ENCODE measurements at regions not wholly inside any gene's neighbourhood (a gene's known extent, or its start where the extent isn't known, plus 50 kb on each side); places are given as distances from the start of the nearest gene placed in this dataset.
A peak's percentile ranks its signal among the peaks of the same experiment; 100 is the strongest.
"Not testable (repeated sequence)": the region's sequence is repeated elsewhere in the genome, so short reads cannot be mapped to it uniquely, and the experiment has no call there.

- no peak for FAIRE-seq
Observed at GRCh38 chr3:191074511-191074910, 124.5 kb upstream of the OSTN start.

GRCh38 chr3:191070762-191071403, 128.2 kb upstream of the OSTN start:
- FAIRE-seq = no peak

GRCh38 chr3:191070201-191070600, 128.8 kb upstream of the OSTN start:
- FAIRE-seq = no peak

GRCh38 chr3:191068946-191069813, 129.9 kb upstream of the OSTN start:
- no peak for FAIRE-seq

- no peak for FAIRE-seq
Observed at GRCh38 chr3:191066669-191067068, 132.4 kb upstream of the OSTN start.

- no peak for FAIRE-seq
Observed at GRCh38 chr3:191065181-191065805, 133.7 kb upstream of the OSTN start.

- peak; percentile 97 for FAIRE-seq
Observed at GRCh38 chr3:191051037-191051436, 148.0 kb upstream of the OSTN start.

GRCh38 chr3:191047930-191048329, 151.1 kb upstream of the OSTN start:
- FAIRE-seq = no peak

- FAIRE-seq = no peak
Observed at GRCh38 chr3:191030929-191031328, 168.1 kb upstream of the OSTN start.

- FAIRE-seq = no peak
Observed at GRCh38 chr3:191030491-191030890, 168.0 kb upstream of the GMNC start.

- FAIRE-seq = no peak
Observed at GRCh38 chr3:191026746-191027145, 164.3 kb upstream of the GMNC start.

GRCh38 chr3:191020730-191021396, 158.4 kb upstream of the GMNC start:
- no peak for FAIRE-seq

- FAIRE-seq = no peak
Observed at GRCh38 chr3:191019855-191020254, 157.4 kb upstream of the GMNC start.

- FAIRE-seq = not testable (repeated sequence)
Observed at GRCh38 chr3:191015960-191016359, 153.5 kb upstream of the GMNC start.

GRCh38 chr3:191008074-191008473, 145.6 kb upstream of the GMNC start:
- no peak for FAIRE-seq

- FAIRE-seq = no peak
Observed at GRCh38 chr3:191005790-191006189, 143.3 kb upstream of the GMNC start.

GRCh38 chr3:191003742-191004141, 141.2 kb upstream of the GMNC start:
- FAIRE-seq = no peak

- FAIRE-seq = no peak
Observed at GRCh38 chr3:190996181-190996775, 133.8 kb upstream of the GMNC start.

- no peak for FAIRE-seq
Observed at GRCh38 chr3:190995156-190995555, 132.7 kb upstream of the GMNC start.

- no peak for FAIRE-seq
Observed at GRCh38 chr3:190990898-190991297, 128.4 kb upstream of the GMNC start.

GRCh38 chr3:190989218-190989617, 126.7 kb upstream of the GMNC start:
- FAIRE-seq = no peak

GRCh38 chr3:190988102-190988501, 125.6 kb upstream of the GMNC start:
- no peak for FAIRE-seq

Data from A204.1 (cell line).